CD4-positive, alpha-beta T cell treated with Interleukin-6 for 4 hours (primary cell): ENCODE measurements at regions not wholly inside any gene's neighbourhood (a gene's known extent, or its start where the extent isn't known, plus 50 kb on each side); places are given as distances from the start of the nearest gene placed in this dataset.
A peak's percentile ranks its signal among the peaks of the same experiment; 100 is the strongest.

ENCODE experiments used
- DNase-seq: peaks from one replicate; pipeline ENCODE4 v3.0.0-alpha.2; 2020; ENCODE audit warnings: mixed read lengths

DNA sequence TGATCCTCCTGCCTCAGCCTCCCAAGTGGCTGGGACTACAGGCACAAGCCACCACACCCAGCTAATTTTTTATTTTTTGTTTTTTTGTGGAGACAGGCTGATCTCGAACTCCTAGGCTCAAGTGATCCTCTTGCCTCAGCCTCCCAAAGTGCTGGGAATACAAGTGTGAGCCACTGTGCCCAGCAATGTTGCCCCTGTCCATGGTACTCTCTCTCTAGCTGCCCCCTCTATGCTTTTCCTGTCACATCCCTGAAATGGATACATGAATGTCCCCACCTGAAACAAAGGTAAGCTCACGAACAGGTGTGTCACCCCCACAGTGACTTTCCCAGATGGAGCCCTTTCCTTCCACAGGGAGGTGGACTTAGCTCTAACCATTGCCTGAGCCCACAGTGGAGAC is 141.1 kb upstream of the MGMT start:
- DNase-seq, result no peak

DNA sequence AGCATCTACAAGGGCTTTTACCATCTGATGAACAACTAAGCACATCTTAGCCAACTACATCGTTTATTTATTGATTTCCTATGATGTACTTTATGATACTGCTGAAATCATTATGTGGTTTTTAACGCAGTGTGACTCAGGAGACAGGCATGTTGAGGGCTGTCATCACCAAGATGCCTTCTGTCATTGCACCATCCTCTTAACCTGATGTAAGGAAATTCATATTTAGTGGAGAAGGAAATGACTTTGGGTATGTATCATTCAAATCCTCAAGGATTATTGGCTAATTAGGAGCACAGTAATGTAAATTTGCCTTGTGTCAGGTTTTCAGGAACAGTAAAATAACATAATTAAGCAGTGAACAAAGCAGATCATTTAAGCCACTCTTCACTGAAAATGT is 138.5 kb upstream of the MGMT start:
- DNase-seq, result no peak

DNA sequence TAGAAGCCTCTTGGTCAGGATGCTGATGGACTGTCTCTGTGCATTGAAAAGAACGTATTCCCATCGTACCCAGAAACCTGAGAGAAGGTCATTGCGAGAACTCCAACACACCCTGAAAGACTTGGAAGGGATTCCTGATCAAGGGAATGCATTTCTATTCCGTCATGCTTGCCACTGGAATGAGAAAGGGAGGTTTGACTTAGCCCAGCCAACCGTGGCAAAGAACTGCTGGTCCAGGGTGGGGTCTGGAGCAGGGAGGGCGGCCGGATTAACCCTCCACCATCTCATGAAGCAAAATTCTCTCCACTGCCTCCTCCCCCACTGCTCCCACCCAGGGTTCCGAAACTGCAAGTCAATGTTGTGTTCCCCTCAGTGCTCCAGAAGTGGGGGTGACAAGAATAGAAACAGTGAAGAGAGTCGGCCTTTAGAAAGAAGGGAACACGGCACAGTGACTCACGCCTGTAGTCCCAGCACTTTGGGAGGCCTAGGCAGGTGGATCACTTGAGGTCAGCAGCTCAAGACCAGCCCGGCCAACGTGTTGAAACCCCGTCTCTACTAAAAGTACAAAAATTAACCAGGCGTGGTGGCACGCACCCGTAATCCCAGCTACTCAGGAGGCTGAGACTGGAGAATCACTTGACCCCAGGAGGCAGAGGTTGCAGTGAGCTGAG is 137.5 kb upstream of the MGMT start:
- DNase-seq, result no peak

DNA sequence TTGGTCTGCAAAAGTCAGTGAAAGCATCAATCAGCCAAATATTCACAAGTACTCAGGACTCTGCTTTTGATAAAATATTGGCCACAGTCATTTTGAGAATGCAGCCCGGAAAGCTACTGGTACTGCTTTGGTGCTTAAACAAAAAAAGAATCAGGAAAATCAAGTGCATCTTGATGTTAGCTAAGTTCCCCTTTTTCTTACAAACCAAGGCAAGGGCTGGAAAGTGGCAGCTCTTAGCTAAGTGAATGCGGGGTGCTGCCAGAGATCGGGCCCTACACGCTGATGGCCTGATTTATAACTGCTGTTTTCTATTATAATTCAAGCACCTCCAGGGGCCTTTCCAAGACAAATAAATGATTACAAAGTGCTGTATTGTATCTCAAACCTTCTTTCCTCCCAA is 136.8 kb upstream of the MGMT start:
- no peak for DNase-seq

DNA sequence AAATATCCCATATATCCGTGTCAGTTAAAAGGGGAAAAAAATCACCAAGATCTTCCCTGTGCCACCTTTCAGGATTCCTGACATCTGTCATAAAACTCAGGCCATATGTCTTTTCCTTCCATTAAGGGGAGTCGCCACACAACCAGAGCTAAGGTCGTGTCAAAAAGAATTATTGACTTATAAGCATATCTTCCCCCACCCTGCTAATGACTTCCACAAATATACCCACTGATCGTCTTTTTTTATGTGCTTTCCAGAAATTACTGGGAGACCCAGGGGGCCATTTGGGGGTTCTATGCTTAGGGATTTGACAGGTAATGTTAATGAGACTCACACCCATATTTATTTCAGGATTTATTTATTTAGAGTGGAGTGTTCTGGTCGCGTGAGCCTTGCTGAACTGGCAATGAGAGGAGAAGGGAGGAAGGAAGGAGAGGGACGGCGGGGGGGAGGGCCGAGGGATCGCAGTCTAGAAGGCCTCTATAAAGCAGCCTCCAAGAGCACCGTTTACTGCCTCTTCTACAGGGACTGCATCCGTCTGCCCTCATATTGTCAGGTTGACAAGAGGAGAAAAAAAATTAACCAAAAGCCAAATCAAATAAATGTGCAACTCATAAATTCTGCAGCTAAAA is 135.7 kb upstream of the MGMT start:
- DNase-seq, result no peak

DNA sequence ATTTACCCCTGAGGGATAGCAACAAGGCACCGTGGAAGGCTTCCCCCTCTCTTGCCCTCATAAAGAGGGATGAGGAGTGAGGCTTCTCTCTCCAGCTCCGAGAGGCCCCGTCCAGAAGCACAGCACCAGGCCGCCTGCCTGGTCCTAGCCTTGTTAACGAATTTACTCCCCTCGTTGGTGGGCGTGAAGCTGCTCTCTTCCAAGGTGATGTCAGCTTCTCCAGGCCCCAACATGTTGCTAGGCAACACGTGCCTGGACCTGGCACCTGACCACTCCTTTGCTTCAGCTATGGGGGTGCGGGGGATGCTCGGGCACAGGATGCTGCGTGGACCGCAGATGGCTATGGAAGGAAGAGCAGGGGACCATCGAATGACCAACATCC is 135.2 kb upstream of the MGMT start:
- no peak for DNase-seq

DNA sequence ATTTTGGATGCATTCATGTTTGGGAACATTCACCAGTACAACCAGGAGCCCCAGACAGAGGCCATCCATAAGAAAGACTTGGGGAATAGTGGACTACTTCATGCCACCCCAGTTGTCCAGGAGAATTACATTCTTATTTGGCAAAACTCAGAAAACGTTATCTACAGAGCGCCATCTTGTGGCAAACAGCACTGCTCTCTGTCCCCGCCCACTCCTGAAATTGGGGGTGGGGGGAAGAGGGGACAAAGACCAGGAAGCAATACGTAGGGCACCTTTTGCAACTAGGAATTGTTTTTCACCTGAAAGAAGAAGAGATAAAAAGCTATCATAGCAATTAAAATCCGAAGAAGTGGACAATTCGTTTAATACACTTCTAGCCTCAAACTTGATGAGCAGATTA is 134.6 kb upstream of the MGMT start:
- peak; percentile 19 for DNase-seq

DNA sequence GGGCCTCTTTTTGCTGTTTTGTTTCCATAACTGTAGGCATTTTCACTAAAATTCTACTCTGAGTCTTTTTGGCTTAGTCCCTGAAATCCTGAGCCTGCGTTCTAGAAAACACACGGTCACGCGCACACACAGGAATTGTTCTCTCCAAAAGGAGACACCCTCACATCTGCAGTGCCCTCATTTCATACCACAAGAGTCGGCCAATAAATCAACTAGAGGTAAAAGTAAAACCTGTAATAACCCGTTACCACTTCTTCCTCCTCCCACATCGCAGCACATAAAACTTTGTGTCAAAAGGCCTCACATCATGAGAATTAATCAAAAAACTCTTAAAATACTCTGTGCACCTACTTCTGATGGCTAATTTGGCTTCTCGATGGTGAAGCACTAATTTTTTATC is 133.3 kb upstream of the MGMT start:
- DNase-seq, result no peak

DNA sequence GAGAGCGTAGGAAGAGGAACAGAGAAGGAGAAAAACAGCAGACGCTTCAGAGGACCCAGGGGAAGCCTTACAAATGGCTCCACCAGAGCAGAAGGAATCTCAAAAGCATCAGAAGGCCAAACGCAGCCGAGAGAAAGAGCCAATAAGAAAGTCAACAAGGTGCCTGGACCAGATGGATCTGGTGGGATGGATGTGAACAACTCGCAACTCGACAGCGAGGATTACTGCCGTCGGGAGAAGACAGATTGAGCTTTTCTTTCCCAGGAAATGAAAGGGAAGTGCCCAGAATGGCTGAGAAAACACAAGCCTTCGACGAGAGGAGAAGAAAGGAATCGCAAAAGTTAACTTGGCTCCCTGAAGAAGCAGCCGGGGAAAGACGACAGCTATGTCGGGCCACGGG is 132.8 kb upstream of the MGMT start:
- no peak for DNase-seq

DNA sequence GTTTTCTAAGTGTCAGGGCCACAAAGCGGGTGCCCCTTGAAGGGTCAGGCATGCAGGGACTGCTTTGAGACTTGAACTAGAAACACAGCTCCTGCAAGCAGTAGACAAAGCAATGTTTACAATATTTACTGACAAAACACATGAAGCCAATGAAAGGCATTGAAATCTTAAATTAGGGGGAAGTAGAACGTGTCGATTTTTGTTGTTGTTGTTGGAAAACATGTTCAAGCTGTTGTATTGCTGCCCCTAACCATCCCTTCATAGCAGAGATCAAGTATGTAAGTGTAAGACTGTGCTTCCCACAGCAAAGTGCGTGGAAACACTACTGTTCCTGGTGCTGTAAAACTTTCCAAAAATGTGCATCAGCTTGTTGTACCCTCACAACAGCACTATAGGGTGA is 131.6 kb upstream of the MGMT start:
- no peak for DNase-seq

DNA sequence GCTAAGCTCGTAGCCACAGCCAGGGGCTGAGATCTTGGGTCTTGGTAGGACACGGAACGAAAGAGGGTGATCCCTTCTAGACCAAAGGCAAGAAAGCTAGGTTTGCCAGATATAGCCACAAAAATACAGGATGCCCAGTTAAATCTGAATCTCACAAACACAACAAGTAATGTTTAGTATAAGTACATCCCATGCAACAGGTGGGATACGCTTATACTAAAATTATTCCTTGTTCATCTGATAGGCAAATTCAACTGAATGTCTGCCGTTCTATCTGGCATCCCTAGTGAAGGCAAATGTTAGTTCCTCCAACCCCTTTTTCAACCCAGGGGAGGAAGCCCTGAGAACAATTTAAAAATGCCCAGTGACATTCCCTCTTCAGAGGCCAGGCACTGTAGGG is 131.1 kb upstream of the MGMT start:
- no peak for DNase-seq

DNA sequence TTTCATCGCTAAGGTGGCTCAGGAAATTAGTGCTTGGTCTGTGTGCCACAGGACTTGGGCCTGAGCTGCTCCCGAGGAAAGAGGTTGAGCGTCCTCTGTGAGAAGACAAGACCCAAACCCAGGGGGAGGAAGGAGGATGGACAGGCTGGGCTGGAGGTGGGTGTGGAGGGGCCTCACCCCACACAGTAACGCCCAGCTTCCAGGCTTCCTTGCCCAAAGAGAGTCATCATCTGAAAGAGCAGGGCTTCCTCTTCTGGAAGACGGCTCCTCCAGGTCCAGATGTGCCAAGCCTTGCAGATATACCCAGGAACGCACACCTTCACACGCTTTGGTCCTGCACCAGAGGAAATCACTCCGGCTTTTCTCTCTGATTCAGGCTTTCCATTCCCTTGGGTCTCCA is 127.8 kb upstream of the MGMT start:
- no peak for DNase-seq

DNA sequence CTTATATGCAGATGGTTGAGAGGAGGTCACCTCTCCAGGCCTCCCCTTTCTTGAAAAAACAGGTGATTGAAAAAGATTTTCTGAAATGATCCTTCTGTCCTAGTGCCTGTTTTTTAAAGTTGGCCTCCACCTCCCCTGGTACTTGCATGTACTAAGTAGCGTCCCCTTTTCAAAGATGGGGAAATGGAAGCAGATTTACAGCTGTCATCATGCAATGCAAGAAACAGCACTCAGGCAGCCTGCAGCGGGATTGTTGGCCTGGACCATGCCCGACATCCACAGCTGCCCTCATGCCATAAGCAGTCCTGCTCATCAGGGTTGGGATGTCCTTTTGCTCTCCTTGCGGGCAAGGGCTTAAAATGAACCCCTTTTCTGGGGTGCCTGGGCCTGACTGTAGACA is 127.2 kb upstream of the MGMT start:
- DNase-seq, result no peak

DNA sequence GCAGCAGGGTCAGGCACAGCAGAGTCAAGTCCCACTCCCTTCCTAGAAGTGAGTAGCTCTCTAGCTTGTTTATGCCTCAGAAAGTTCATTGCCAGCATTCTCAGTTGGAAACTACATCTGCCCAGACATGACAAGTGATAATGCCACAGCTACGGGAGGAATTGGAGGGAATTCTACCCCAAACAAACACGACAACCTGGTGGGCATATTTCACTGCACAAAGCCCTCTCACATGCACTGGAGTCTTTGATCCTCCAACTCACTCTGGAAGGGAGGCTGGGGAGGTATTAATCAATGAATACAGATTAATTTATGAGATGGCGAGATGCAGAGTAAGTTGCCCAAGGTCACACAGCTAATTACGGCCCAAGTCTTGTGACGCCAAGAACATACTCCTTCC is 126.0 kb upstream of the MGMT start:
- no peak for DNase-seq

DNA sequence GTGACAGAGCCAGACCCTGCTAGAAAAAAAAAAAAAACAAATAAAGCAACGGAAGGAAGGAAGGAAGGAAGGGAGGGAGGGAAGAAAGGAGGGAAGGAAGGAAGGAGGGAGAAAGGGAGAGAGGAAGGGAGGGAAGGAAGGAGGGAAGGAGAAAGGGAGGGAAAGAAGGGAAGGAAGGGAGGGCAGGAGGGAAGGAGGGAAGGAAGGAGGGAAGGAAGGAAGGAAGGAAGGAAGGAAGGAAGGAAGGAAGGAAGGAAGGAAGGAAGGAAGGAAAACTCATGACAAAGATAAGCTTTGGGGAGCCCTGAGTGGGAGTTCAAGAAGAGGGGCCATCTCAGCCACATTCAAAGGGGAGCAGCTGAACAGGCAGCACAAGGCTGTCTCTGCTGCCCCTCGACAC is 124.7 kb upstream of the MGMT start:
- no peak for DNase-seq

DNA sequence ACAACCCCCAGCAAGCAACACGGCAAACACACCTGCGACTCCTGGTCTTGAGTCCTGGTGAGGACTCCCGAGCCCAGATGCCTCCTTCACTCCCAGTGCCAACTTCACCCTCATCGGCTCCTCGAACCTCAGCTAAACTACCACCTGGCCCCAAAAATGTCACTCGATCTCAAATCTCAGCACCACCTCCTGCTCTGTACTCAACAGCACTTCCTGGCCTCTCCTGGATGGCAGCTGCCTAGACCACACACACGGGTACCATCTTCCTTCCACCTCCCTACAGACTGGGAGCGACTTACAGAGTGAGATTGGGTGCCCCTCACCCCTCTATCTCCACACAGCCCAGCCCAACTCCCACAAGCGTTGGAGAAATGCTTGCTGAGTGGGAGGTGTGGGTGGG is 123.9 kb upstream of the MGMT start:
- no peak for DNase-seq

DNA sequence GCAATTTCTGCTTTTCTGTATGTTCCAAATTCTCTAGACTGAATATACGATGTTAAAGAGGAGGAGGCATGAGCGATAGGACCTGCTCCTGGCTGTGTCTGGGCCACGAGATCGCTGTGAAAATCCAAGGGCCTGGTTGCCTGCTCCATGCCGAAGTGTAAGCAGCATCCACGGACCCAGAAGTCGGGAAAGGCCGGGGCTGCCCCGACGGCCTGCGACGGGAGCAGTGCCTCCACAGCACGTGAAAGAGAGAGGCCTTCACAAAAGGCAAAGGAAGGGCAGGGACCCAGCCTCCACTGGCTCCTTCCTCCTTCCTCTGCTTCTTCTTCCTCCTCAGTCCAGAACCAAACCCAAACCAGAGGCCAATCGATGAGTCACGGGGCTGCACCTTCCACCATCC is 122.9 kb upstream of the MGMT start:
- DNase-seq, result no peak

DNA sequence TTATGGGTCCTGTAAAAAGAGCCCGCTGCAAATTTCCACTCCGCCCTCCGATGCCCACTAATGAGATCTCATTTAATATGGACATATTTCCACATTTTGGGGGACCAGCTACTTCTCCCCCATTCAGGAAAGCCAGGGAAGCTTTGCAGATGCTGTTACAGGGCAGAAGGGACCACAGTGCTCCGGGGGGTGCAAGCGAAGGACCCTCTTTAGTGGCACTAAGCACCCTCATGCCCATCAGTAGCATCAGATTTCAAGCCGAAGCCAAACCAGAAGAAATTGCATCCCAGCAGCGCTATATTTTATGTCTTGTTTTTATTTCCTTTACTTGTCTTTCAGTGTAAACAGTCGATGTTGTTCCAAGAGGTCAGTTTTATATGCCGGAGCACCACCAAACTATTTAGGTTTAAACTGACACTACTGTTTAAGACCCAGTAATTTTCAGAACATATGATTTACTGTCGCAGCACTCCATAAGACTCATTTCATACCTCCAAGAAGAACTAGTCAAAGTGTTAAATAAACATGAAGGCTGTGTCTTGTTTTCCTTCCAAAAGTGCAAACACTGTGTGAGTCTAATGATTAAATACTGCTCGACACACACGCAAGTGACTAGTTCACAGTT is 122.2 kb upstream of the MGMT start:
- DNase-seq, result no peak

DNA sequence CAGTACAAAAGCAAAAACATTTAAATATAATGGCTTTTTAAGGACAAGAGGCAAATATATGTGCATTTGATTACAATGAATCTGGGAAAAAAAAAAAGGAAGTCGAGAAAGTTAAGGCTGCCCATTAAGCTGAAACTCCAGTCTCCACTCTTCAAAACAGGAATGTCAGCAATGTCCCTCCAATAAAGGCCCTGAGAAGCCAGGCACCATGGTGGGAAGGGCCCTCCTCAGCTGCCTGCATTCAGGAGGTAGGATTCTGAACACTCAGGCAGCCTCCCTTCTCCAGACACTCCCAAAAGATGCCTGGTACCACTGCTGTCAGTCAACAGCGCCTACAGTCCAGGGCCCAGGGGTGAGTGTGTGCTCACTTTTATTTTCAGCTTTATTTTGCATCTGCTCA is 121.3 kb upstream of the MGMT start:
- no peak for DNase-seq

DNA sequence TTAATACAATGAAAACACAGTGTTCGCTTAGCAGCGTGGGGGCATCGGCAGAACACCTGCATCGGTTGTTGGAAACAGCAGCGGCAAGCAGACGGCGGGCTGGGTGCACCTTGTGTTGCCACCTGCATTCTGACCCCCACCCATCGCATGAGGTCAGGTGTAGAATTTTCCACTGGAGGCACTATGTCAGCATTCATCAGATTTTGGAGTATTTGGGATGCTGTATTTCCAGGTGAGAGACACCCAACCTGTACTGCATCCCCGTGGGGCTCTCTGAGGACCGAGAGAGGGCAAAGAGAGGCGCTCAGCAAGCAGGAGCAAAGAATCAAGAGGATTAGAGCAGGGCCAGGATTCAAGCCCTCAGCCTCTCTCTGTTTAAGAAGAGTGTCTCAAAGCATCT is 116.4 kb upstream of the MGMT start:
- no peak for DNase-seq

DNA sequence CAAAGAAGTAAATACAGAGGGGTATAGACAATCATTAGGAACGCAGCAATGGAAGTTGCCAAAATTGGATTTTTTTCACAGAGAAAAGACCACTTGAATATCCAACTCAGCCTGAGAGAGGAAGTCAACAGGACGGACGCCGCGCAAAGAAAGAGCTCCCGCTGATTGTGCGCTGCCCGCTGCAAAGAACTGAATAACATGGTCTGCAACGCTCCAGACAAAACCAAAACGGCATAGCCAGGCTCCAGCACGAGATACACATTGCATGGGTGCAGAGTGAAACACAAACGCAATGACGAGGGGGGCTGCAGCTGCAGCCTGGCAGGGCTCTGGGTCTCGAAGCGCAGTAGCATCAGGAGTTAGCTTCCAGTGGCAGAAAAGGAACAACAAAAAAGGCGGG is 113.9 kb upstream of the MGMT start:
- DNase-seq, result no peak

DNA sequence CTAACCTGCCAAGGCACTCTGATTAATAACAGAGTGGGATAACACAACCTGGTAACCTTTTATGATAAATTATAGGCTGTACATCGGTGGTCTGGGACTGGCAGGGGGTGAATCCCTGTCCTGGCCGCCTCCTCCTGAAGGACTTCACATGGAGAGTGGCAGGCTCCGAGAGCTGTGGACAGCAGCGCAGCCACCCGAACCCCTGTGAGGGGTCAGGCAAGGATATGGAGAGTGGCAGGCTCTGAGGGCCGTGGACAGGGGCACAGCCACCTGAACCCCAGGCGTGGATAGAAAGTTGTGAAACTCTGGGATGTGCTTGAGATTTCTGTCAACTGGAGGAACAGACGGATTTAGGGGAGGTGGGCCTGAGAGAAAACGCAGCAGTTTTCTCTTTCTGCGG is 107.0 kb upstream of the MGMT start:
- no peak for DNase-seq

DNA sequence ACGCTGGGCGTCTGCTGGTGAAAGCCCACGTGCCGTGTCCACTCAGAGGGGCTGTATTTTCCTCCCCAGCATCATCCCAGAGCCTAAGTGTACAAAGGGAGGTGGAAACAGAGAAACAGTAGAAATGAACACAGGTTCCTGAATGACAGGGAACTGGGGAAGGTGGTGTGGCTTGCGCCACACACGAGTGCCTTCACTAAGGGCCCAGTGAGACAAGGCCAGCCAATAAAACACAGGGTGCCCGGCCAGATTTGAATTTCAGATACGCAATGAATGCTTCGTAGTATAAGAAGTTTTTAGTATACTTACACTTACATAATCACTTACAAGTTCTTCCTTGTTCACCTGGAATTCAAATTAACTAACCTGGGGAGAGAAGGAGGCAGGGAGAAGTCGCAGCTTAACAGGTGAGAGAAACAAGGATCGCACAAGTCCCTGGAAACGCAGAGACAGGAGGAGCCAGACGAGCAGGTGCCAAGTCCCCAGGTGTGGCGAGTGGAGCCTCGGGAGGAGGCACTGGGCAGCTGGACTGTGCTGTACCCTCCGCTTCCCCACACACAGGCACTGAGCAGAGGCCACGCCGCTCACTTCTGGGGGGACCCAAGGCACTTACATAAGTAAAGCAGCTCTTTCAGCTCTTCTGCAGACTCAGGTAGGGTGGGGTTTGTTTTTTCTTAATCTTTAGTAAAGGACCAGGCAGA is 105.2 kb upstream of the MGMT start:
- no peak for DNase-seq

DNA sequence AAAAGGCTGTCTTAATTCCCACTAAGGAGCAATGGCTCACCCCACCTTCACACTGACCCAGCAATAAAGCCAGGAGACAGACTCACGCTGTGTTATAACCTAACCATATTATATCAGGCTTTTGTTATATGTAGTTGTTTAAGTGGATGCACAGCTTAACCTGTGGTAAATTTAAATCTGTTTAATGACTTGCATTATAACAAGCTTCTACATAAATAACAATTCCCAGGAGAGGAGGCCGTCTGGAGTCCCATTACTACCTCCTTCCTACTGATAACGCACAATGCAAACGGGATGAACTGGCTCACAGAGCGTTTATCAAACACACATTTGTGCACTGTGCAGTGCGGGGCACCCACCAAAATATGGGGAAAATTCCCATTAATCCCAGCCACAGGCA is 102.1 kb upstream of the MGMT start:
- no peak for DNase-seq
